ENCODE measurements at regions not wholly inside any gene's neighbourhood (a gene's known extent, or its start where the extent isn't known, plus 50 kb on each side); places are given as distances from the start of the nearest gene placed in this dataset.

DNA sequence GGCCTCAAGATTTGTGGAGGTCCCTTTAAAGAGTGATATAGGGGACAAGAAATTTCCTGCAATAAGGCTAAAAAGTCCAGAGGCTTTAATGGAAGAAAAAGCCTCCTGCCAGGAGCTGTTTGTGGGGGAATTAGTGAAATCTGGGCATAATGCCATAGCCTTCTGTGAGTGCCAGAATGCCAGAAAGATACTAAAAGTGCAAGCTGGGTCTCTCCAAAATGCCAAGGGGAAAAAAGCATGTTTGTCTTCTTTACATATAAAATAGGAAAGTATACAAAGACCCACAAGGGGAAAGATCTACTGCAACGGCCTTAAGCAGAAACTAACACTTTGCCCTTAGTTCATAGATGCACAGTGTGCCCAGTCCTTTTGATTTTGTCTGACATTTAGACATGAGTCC, 647.7 kb upstream of the ZNF804A start:
- TF ChIP-seq POLR2A (IDR thresholded peaks at IDR 0.05; ENCODE audit: low read depth, low read length) (no peak), POLR2AphosphoS5 (IDR thresholded peaks at IDR 0.05; ENCODE audit: low read depth, low read length) (no peak), TAF1 (IDR thresholded peaks at IDR 0.05; ENCODE audit: borderline replicate concordance, low read depth, low read length) (no peak)
